ENCODE measurements at regions not wholly inside any gene's neighbourhood (a gene's known extent, or its start where the extent isn't known, plus 50 kb on each side); places are given as distances from the start of the nearest gene placed in this dataset.

DNA sequence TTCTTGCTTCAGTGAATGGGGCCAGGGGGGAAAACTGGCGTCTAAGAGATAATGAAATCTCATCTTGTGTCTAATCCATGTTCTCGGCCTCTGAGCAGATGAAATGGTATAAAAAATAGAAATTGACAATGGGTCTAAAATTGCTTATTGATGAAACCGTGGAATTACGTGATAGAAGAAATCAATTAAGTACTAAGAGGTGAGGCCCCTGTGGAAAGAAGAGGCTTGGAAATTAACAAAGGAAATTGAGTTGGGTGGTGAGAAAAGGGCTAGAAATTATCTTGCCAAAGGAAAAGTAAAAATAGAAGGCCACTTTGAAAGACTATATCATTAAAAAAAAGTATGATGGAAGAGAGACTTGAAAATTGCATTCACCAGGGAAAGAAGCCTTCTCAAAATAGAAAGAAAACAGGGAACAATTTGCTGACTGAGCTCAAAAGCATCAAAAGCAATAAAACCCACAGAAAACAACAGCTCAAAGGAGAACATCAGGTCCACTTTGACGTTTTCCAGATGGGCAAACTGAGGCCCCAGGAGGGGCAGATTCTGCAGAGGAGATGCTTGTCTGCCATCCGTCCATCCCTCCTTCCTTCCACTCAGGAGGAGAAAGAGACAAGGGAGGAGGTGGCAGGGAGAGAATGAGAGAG lies 226.1 kb upstream of the RTL1 start:
- no peak overlapping the region for H3K4me3 ChIP-seq (ENCODE audit: low read length)
- no peak overlapping the region for H3K9ac ChIP-seq (ENCODE audit: low read length)
- no peak overlapping the region for H2AFZ ChIP-seq (ENCODE audit: low read depth, low read length)
- H3K79me2 ChIP-seq (replicated peaks; ENCODE audit: insufficient read depth, low read length): no peaks in the 10 kb centered on the region
- H3K27ac ChIP-seq (ENCODE audit: low read length): peak overlapping the region; percentile 7
- H3F3A ChIP-seq (ENCODE audit: insufficient read depth, low read length, poor library complexity, severe bottlenecking): no peaks in the 10 kb centered on the region
- no peaks in the 10 kb centered on the region for H3K9me2 ChIP-seq (ENCODE audit: insufficient read depth, low read length)
- no peaks in the 10 kb centered on the region for H4K20me1 ChIP-seq (ENCODE audit: insufficient read depth)
- no peaks in the 10 kb centered on the region for H3K27me3 ChIP-seq (ENCODE audit: insufficient read depth, low read depth, low read length)
- peak overlapping the region; percentile 3 for H3K4me2 ChIP-seq (ENCODE audit: low read length)
- no peaks in the 10 kb centered on the region for H3K9me3 ChIP-seq (ENCODE audit: low read length)
- H3K36me3 ChIP-seq (ENCODE audit: insufficient read depth, low read length): no peaks in the 10 kb centered on the region
- no peak for TF ChIP-seq EP300 (conservative IDR thresholded peaks at IDR 0.05; ENCODE audit: poor library complexity, severe bottlenecking)

DNA sequence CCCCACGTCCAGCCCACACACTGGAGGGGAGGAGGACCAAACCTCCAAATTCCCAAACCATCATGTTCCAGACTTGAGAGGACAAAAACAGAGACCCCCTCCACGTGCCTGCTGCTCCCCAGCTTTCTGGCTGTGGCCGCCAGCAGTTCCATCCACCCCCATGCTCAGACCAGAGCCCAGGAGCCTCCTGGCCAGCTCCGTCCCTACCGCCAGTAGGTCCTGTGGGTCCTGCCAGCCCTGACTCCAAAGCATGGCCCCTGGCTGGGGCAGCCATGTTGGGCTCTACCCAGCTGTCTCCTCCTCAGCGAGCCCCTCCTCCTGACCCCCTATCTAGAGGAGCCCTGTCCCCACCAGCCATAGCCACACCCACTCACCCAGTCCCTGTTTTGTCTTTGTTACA lies 227.3 kb upstream of the RTL1 start:
- no peaks in the 10 kb centered on the region for H3K9me2 ChIP-seq (ENCODE audit: insufficient read depth, low read length)
- H4K20me1 ChIP-seq (ENCODE audit: insufficient read depth): no peaks in the 10 kb centered on the region
- H3K36me3 ChIP-seq (ENCODE audit: insufficient read depth, low read length): no peaks in the 10 kb centered on the region
- H3K9ac ChIP-seq (ENCODE audit: low read length): no peak overlapping the region
- H3K9me3 ChIP-seq (ENCODE audit: low read length): no peaks in the 10 kb centered on the region
- no peak overlapping the region for H3K27ac ChIP-seq (ENCODE audit: low read length)
- H3K4me2 ChIP-seq (ENCODE audit: low read length): no peak overlapping the region
- no peaks in the 10 kb centered on the region for H3K27me3 ChIP-seq (ENCODE audit: insufficient read depth, low read depth, low read length)
- TF ChIP-seq EZH2 (IDR thresholded peaks at IDR 0.05; ENCODE audit: borderline replicate concordance, insufficient read depth, low read length, poor library complexity, severe bottlenecking) (no peak), MXI1 (conservative IDR thresholded peaks at IDR 0.05; ENCODE audit: poor library complexity, severe bottlenecking) (no peak), TAF1 (IDR thresholded peaks at IDR 0.05; ENCODE audit: low read depth) (no peak), RAD21 (conservative IDR thresholded peaks at IDR 0.05) (no peak), EP300 (conservative IDR thresholded peaks at IDR 0.05; ENCODE audit: poor library complexity, severe bottlenecking) (no peak), SMC3 (conservative IDR thresholded peaks at IDR 0.05; ENCODE audit: poor library complexity) (no peak), POLR2AphosphoS5 (IDR thresholded peaks at IDR 0.05) (no peak)
- TF ChIP-seq, protein P1, sequence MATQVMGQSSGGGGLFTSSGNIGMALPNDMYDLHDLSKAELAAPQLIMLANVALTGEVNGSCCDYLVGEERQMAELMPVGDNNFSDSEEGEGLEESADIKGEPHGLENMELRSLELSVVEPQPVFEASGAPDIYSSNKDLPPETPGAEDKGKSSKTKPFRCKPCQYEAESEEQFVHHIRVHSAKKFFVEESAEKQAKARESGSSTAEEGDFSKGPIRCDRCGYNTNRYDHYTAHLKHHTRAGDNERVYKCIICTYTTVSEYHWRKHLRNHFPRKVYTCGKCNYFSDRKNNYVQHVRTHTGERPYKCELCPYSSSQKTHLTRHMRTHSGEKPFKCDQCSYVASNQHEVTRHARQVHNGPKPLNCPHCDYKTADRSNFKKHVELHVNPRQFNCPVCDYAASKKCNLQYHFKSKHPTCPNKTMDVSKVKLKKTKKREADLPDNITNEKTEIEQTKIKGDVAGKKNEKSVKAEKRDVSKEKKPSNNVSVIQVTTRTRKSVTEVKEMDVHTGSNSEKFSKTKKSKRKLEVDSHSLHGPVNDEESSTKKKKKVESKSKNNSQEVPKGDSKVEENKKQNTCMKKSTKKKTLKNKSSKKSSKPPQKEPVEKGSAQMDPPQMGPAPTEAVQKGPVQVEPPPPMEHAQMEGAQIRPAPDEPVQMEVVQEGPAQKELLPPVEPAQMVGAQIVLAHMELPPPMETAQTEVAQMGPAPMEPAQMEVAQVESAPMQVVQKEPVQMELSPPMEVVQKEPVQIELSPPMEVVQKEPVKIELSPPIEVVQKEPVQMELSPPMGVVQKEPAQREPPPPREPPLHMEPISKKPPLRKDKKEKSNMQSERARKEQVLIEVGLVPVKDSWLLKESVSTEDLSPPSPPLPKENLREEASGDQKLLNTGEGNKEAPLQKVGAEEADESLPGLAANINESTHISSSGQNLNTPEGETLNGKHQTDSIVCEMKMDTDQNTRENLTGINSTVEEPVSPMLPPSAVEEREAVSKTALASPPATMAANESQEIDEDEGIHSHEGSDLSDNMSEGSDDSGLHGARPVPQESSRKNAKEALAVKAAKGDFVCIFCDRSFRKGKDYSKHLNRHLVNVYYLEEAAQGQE (IDR thresholded peaks at IDR 0.05; ENCODE audit: borderline replicate concordance): no peak
- TF ChIP-seq, protein P2, sequence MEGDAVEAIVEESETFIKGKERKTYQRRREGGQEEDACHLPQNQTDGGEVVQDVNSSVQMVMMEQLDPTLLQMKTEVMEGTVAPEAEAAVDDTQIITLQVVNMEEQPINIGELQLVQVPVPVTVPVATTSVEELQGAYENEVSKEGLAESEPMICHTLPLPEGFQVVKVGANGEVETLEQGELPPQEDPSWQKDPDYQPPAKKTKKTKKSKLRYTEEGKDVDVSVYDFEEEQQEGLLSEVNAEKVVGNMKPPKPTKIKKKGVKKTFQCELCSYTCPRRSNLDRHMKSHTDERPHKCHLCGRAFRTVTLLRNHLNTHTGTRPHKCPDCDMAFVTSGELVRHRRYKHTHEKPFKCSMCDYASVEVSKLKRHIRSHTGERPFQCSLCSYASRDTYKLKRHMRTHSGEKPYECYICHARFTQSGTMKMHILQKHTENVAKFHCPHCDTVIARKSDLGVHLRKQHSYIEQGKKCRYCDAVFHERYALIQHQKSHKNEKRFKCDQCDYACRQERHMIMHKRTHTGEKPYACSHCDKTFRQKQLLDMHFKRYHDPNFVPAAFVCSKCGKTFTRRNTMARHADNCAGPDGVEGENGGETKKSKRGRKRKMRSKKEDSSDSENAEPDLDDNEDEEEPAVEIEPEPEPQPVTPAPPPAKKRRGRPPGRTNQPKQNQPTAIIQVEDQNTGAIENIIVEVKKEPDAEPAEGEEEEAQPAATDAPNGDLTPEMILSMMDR (IDR thresholded peaks at IDR 0.05; ENCODE audit: poor library complexity, severe bottlenecking): no peak
- no peak overlapping the region for H2AFZ ChIP-seq (ENCODE audit: low read depth, low read length)
- no peaks in the 10 kb centered on the region for H3F3A ChIP-seq (ENCODE audit: insufficient read depth, low read length, poor library complexity, severe bottlenecking)
- H3K79me2 ChIP-seq (replicated peaks; ENCODE audit: insufficient read depth, low read length): no peaks in the 10 kb centered on the region
- no peak overlapping the region for H3K4me3 ChIP-seq (ENCODE audit: low read length)

Data from neural cell (in vitro differentiated cells).